22Rv1 (cell line): ENCODE measurements at regions not wholly inside any gene's neighbourhood (a gene's known extent, or its start where the extent isn't known, plus 50 kb on each side); places are given as distances from the start of the nearest gene placed in this dataset.

Experiments
- CTCF ChIP-seq: fragments of 450-650 bp; IDR thresholded peaks from 2 replicates; pipeline ENCODE4 v1.5.1; 2017; ENCODE audit warnings: mild to moderate bottlenecking
- ZFX ChIP-seq: fragments of 450-650 bp; IDR thresholded peaks from 2 replicates; pipeline ENCODE4 v1.6.1; 2017; ENCODE audit warnings: antibody characterized with exemption, borderline replicate concordance

- TF ChIP-seq CTCF (no peak), ZFX (no peak)
Observed at GRCh38 chr6:134103006-134103405, 50.6 kb upstream of the SLC2A12 start.
